GM12873 (cell line): ENCODE measurements at regions not wholly inside any gene's neighbourhood (a gene's known extent, or its start where the extent isn't known, plus 50 kb on each side); places are given as distances from the start of the nearest gene placed in this dataset.

Source experiments
- CTCF ChIP-seq: IDR thresholded peaks from 2 replicates; pipeline ENCODE4 v1.5.1; 2012; ENCODE audit warnings: low read depth, mild to moderate bottlenecking, moderate library complexity, low read length, control low read depth; ENCODE audit not compliant: insufficient read depth; ENCODE audit errors: missing control alignments

- TF ChIP-seq CTCF, result no peak
Observed at GRCh38 chr4:114280645-114281044, 301.2 kb upstream of the ARSJ start.

- TF ChIP-seq CTCF, result no peak
Observed at GRCh38 chr4:114281164-114281960, 301.9 kb upstream of the ARSJ start.

- no peak for TF ChIP-seq CTCF
Observed at GRCh38 chr4:114282937-114283336, 303.5 kb upstream of the ARSJ start.

- TF ChIP-seq CTCF, result no peak
Observed at GRCh38 chr4:114284629-114285028, 305.2 kb upstream of the ARSJ start.

GRCh38 chr4:114286262-114286810 lies 306.9 kb upstream of the ARSJ start:
- TF ChIP-seq CTCF, result no peak

- TF ChIP-seq CTCF, result no peak
Observed at GRCh38 chr4:114287079-114287696, 307.7 kb upstream of the ARSJ start.

GRCh38 chr4:114296126-114296525 lies 302.5 kb upstream of the UGT8 start:
- TF ChIP-seq CTCF, result no peak
